ENCODE measurements at regions not wholly inside any gene's neighbourhood (a gene's known extent, or its start where the extent isn't known, plus 50 kb on each side); places are given as distances from the start of the nearest gene placed in this dataset.

- DNase-seq (ENCODE audit: low read depth in 2 of 2) = no peak
Observed at GRCh38 chr12:75900781-75901254, 130.8 kb downstream of the PHLDA1 start.

GRCh38 chr12:75900226-75900625, 131.3 kb downstream of the PHLDA1 start:
- no peak for DNase-seq (ENCODE audit: low read depth in 2 of 2)

DNA sequence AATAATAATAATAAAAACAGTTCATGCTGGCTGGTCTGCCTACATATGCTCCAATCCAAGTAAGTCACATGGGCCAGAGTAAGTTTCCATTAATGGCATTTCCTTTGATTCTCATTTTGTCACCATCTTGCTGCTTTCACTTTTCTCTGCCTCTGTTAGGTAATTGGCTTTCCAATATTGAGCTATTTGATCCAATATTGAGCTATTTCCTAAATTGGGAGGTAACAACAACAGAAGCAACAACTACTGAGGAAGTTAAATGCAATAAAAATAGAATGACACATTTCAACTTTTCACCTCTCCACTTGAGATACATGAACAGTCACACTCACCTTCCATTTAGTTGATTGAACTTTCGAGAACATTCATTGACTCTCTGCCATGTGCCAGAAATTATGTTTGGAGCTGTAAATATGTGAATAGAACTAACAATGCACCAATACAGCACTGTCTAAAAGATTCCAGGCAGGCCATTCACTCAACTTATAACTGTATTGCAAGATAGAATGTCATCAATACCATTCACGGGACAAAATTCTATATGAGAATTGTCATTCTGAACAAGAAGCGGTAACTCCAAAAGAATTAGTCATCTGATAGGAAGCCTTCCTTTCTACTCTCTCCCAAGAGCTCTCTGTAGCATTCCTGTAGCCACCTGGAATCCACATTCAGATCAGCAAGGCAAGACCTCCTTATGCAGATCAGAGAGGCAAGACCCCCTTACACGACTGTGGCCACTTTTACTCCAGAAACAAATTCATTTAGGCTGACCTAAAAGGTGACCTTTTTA, 136.4 kb downstream of the PHLDA1 start:
- DNase-seq (ENCODE audit: low read depth in 2 of 2) = no peak

GRCh38 chr12:75893765-75894164, 137.8 kb downstream of the PHLDA1 start:
- DNase-seq (ENCODE audit: low read depth in 2 of 2) = no peak

DNA sequence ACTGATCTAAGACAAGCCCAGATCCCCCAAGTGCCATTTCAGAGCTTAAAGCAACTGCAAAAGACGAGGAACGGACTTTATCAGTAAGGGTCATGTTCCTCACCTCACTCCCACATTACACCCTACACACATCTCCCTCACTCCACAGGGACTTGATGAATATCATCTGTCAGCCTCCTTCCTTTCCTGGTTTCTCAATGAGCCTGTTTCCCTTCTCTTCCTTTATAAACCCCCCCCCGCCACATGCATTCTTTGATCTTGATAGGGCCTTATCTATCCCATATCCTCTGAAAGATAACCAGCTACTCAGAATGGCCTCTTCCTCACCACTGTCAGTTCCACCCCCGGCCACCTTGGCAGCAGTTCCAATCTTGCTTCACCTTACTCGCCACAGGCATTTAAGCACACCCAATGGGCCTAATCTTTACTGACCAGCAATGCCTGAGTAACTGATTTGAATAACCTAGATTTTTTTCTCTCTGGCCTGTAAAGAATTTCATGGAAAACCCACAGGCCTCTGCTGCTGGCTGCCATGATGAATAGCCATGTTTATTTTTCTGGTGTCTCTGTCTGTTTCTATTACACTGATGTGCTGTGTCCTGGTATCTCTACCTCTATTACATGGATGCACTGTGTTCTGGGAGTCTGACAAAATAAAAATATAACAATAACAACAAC, 138.7 kb downstream of the PHLDA1 start:
- no peak for DNase-seq (ENCODE audit: low read depth in 2 of 2)

DNA sequence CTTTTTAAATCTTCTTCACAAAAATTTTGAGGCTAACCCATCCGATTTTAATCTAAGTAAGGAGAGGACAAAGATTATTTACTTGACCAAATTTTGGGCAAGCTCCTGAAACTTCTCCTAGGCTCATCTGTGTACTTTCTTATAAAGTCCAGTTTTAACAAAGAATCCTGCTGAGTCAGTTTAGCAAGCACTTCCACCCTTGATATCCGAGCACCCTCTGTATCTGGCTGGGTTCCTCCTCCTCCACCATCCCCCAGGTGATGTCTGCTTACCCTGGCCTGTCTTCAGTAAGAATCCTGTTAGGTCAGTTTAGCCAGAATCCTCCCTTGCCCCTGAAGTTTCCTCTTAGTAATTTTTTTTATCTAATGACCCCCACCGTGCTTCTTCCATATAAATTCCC, 140.5 kb downstream of the PHLDA1 start:
- DNase-seq (ENCODE audit: low read depth in 2 of 2) = no peak

- DNase-seq (ENCODE audit: low read depth in 2 of 2) = no peak
Observed at GRCh38 chr12:75890660-75891059, 140.9 kb downstream of the PHLDA1 start.

DNA sequence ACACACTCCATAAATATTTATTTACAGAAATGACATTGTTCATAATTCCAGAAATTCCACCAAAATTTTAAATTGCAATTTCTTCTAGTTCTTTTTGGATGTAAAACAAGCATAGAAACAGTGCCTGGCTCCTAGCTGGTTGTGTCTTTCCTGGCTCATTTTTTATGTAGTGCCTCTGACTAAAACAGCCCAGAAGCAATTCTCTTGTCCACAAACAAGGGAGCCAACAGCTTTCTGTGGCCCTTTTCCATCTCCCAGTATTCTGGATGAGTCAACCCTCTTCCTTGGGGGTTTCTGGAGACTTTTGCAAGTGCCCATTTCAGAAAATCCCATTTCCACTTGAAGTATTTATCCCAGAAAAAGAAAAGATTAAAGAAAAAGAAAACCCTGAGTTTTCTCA, 141.4 kb downstream of the PHLDA1 start:
- no peak for DNase-seq (ENCODE audit: low read depth in 2 of 2)

DNA sequence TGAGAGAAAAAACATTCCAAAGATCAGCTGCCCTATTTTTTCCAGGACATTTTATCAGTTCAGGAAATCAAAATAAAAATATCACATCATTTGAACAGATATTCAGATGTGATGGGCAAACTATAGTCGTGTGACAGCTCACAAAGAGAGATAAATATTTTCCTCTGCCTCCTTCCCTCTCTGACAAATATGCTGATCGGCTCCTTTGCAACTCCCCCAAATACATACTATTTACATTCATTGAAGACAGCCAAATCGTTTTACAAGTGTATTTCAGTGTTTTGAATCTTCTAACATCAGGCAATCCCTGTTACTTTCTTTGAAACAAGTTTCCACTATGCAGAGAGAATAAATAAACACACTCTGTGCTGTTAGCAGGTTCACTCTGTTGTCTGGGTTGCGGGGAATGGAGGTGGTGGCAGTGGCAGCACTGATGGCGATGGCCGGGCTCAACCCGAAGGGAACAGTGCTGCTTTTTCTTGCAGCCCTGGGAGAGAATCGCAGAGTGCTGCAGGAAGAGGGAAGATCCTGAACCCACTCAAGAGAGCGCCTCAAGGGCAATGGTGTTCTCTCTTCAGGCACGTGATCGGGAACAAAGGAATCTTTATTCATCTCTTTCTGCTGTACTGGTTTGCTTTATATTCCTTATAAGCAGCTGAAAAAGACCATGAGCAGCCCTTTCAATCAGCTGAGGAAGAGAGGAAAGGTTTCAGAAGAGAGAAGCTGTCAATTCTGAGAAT, 142.5 kb downstream of the PHLDA1 start:
- no peak for DNase-seq (ENCODE audit: low read depth in 2 of 2)

DNA sequence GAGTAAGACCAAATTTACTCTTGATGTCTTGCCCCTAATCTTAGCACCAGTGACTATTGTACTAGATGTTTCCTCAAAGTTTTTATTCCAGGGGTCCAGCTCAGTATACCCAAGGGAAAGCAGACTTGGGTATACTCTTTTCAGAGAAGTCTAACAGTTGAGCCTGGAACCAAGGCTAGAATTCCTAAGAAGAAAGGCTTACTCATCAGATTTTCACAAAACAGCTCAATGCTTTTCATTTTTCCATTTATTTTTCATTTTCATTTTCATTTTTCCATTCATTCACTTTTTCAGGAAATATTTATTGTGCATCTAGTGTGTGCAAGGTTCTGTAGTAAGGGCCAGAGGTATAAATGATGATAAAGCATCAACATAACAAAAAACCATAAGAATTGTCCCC, 143.2 kb downstream of the PHLDA1 start:
- no peak for DNase-seq (ENCODE audit: low read depth in 2 of 2)

- no peak for DNase-seq (ENCODE audit: low read depth in 2 of 2)
Observed at GRCh38 chr12:75887979-75888378, 143.6 kb downstream of the PHLDA1 start.

- no peak for DNase-seq (ENCODE audit: low read depth in 2 of 2)
Observed at GRCh38 chr12:75884465-75884985, 147.1 kb downstream of the PHLDA1 start.

- no peak for DNase-seq (ENCODE audit: low read depth in 2 of 2)
Observed at GRCh38 chr12:75883241-75883640, 148.3 kb downstream of the PHLDA1 start.

DNA sequence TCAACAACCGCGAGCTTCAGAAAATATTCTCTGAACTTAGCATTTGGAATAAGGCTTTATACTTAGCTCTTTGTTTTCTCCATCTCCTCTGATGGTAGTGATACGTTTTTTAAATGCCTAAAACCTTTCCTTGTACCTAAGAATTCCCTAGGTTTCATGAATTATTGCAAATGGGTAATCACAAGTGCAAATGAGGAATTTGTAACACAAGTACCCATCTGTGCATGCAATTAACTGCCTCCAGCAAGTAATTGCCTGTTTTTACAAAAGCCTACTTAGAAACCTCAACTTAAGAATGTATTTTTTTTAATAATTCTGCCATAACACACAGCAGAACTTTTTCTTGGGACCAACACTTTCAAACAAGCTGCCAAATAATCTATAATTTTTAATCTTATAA, 149.2 kb downstream of the PHLDA1 start:
- DNase-seq (ENCODE audit: low read depth in 2 of 2) = no peak

- no peak for DNase-seq (ENCODE audit: low read depth in 2 of 2)
Observed at GRCh38 chr12:75881920-75882319, 149.7 kb downstream of the PHLDA1 start.

DNA sequence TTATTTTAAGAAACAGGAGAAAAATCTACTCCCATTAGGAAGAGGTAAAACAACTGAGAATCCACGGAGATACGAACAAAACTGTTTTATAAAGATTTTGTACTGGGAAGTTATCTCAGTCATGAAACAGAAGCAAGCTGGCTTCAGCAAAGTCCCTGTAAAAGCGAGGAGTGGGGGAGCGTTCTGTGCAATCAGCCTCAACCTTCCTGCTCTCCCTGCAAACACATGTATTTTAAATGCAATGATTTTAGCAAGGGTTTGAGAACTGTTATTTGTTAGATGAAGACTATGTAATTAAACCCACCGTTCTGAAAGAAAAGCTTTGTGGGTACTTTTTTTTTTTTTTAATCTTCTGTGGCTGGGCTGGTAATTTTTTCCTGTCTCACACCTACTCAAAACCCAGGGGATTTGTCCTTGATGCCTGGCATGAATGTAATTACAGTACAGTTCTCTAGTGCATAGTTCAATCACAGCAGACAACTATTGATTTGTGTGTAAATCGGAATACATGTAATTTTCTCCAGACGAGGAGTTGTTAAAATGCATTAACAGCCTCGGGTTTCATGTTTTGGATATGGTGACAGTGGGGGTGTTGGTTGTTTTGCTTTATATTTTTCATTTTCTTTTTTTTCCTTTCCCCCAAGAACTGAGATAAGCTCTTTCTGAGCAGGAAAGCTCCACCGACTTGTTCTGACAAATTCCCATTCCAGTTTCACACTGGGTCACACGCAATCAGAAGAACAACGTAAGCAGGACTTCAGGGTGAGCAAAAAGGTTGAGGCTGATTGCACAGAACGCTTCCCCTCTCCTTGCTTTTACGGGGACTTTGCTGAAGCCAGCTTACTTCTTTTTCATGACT, 153.6 kb downstream of the PHLDA1 start:
- no peak for DNase-seq (ENCODE audit: low read depth in 2 of 2)

- DNase-seq (ENCODE audit: low read depth in 2 of 2) = no peak
Observed at GRCh38 chr12:75876832-75877762, 154.5 kb downstream of the PHLDA1 start.

DNA sequence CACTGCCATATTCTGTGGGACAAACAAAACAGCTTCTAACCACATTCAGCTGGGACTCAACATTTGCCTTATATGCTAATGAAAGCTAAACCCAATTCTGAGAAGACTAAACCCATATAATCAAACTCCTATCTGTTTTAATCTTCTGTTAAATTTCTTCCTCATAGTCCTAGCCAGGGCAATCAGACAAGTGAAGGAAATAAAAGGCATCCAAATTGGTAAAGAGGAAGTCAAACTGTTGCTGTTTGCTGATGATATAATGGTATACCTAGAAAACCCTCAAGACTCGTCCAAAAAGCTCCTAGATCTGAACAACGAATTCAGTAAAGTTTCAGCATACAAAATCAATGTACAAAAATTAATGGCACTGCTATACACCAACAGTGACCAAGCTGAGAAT, 157.1 kb downstream of the PHLDA1 start:
- DNase-seq (ENCODE audit: low read depth in 2 of 2) = no peak

- no peak for DNase-seq (ENCODE audit: low read depth in 2 of 2)
Observed at GRCh38 chr12:75872762-75873161, 158.8 kb downstream of the PHLDA1 start.

GRCh38 chr12:75870878-75871277, 160.7 kb downstream of the PHLDA1 start:
- no peak for DNase-seq (ENCODE audit: low read depth in 2 of 2)

Data from stimulated activated CD8-positive, alpha-beta memory T cell treated with anti-CD3 and anti-CD28 coated beads, Interleukin-15, amount 100 ng/mL, for 48 hours (primary cell).